Embryonic facial prominence (tissue), 1 donor: ENCODE measurements at regions not wholly inside any gene's neighbourhood (a gene's known extent, or its start where the extent isn't known, plus 50 kb on each side); places are given as distances from the start of the nearest gene placed in this dataset.

Experiments
- DNase-seq: peaks from one replicate; pipeline ENCODE4 v3.0.0-alpha.2; 2016; ENCODE audit errors: extremely low spot score

GRCh38 chr11:131232261-131232660 is 138.2 kb upstream of the NTM start:
- DNase-seq: no peak

- no peak for DNase-seq
Measured at GRCh38 chr11:131234221-131234620, 136.2 kb upstream of the NTM start.

GRCh38 chr11:131235328-131236298 is 134.8 kb upstream of the NTM start:
- no peak for DNase-seq

GRCh38 chr11:131240421-131240820 is 130.0 kb upstream of the NTM start:
- DNase-seq: no peak

GRCh38 chr11:131242476-131243000 is 127.9 kb upstream of the NTM start:
- no peak for DNase-seq

- DNase-seq: no peak
Measured at GRCh38 chr11:131246156-131246555, 124.3 kb upstream of the NTM start.

- no peak for DNase-seq
Measured at GRCh38 chr11:131246663-131247062, 123.8 kb upstream of the NTM start.

- DNase-seq: no peak
Measured at GRCh38 chr11:131248588-131248987, 121.8 kb upstream of the NTM start.

GRCh38 chr11:131253142-131253655 is 117.2 kb upstream of the NTM start:
- DNase-seq: no peak

GRCh38 chr11:131253656-131254151 is 116.7 kb upstream of the NTM start:
- no peak for DNase-seq

GRCh38 chr11:131254254-131254653 is 116.2 kb upstream of the NTM start:
- no peak for DNase-seq

- DNase-seq: no peak
Measured at GRCh38 chr11:131274233-131274632, 96.2 kb upstream of the NTM start.

GRCh38 chr11:131275580-131275979 is 94.8 kb upstream of the NTM start:
- no peak for DNase-seq

GRCh38 chr11:131278472-131278871 is 91.9 kb upstream of the NTM start:
- no peak for DNase-seq

- no peak for DNase-seq
Measured at GRCh38 chr11:131279654-131280384, 90.6 kb upstream of the NTM start.

GRCh38 chr11:131281316-131281715 is 89.1 kb upstream of the NTM start:
- no peak for DNase-seq

GRCh38 chr11:131284041-131284440 is 86.4 kb upstream of the NTM start:
- no peak for DNase-seq

GRCh38 chr11:131288521-131289091 is 81.8 kb upstream of the NTM start:
- DNase-seq: no peak

GRCh38 chr11:131290185-131290584 is 80.2 kb upstream of the NTM start:
- no peak for DNase-seq

GRCh38 chr11:131295986-131296385 is 74.4 kb upstream of the NTM start:
- no peak for DNase-seq

GRCh38 chr11:131297441-131297840 is 73.0 kb upstream of the NTM start:
- DNase-seq: no peak
